Coronary artery (tissue), 2 donors: ENCODE measurements at regions not wholly inside any gene's neighbourhood (a gene's known extent, or its start where the extent isn't known, plus 50 kb on each side); places are given as distances from the start of the nearest gene placed in this dataset.

Experiments used
- DNase-seq: peaks from one replicate; pipeline ENCODE4 v3.0.0-alpha.2; 2017; ENCODE audit warnings: low spot score
- H3K27ac ChIP-seq, 2 donors: fragments of 200-600 bp; sonication (generic); one replicate each; pipeline ENCODE4 v1.5.1; 2016 to 2019
- H3K4me3 ChIP-seq: fragments of 200-600 bp; sonication (generic); 2 replicates; pipeline ENCODE4 v1.5.1; 2016; ENCODE audit warnings: mild to moderate bottlenecking, moderate library complexity
- TF ChIP-seq, protein P1 (sequence below): fragments of 200-600 bp; sonication (generic); IDR thresholded peaks from one replicate; pipeline ENCODE4 v1.5.1; 2019; ENCODE audit warnings: antibody characterized with exemption

DNA sequence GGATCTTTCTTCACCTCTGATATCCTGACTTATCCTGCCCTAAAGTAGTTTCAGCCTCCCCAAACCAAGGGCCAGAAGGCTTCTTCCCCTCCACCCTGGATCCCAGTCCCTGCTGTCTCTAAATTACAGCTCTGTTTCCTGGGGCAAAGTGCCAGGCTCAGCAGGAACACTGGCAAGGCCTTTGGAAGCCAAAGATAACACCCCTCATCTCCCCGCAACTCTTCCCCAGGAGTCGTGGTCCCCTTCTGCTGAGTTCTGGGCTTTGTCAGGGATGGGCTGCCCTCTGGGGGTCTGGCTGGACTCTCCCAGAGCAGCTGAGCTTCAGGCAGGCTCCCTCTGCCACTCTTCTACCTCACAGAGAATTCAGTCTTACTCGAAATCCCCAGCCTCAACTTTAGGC is 53.8 kb upstream of the AMPD3 start:
- TF ChIP-seq, protein P1, sequence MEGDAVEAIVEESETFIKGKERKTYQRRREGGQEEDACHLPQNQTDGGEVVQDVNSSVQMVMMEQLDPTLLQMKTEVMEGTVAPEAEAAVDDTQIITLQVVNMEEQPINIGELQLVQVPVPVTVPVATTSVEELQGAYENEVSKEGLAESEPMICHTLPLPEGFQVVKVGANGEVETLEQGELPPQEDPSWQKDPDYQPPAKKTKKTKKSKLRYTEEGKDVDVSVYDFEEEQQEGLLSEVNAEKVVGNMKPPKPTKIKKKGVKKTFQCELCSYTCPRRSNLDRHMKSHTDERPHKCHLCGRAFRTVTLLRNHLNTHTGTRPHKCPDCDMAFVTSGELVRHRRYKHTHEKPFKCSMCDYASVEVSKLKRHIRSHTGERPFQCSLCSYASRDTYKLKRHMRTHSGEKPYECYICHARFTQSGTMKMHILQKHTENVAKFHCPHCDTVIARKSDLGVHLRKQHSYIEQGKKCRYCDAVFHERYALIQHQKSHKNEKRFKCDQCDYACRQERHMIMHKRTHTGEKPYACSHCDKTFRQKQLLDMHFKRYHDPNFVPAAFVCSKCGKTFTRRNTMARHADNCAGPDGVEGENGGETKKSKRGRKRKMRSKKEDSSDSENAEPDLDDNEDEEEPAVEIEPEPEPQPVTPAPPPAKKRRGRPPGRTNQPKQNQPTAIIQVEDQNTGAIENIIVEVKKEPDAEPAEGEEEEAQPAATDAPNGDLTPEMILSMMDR: no peak
- Histone ChIP-seq H3K27ac (peak overlapping the region in 1 of 2 donors; percentile 49), H3K4me3 (no peak overlapping the region)
- no peak for DNase-seq

DNA sequence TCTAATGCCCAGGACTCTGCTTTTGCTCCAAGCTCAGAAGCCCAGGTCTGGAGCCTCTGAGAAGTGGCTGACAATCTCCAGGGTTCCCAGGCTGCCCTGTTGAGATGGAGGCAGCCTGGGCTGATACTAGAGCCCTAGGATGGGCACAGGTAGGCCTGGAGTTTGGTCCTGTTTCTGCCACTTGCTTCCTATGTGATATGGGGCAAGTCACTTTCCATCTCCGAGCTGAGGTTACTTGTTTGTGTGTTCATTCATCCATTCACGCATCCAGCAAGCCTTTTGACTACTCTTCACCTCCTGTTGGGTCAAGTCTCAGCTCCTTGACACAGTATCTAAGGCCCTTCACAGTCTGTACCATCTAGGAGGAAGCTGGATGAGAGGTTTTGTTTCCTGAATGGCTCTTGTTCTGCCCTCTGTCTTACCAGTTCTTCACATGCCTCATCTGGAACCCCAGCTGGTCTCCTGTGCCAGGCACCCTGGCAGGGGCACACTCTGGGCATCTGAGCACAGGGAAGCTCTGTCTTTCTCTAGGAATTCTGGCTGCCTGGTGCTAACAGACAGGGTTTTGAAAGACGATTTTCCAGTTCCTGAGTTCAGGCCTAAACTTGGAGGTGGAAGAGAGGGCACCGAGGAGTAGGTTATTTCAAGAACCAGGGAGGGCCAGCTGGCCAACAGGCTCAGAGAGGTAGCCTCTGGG is 53.2 kb upstream of the AMPD3 start:
- no peak for DNase-seq
- Histone ChIP-seq H3K27ac (peak overlapping the region in 1 of 2 donors; percentile 49), H3K4me3 (no peak overlapping the region)
- TF ChIP-seq, protein P1: no peak
